GM18519 (cell line): ENCODE measurements at regions not wholly inside any gene's neighbourhood (a gene's known extent, or its start where the extent isn't known, plus 50 kb on each side); places are given as distances from the start of the nearest gene placed in this dataset.
A peak's percentile ranks its signal among the peaks of the same experiment; 100 is the strongest.

Source experiments
- ATAC-seq: cut with Tn5 transposase; IDR thresholded peaks from one replicate; pipeline ENCODE4 v1.9.1; 2021; ENCODE audit warnings: mild to moderate bottlenecking, moderate library complexity; ENCODE audit not compliant: unreplicated experiment, low FRiP score

DNA sequence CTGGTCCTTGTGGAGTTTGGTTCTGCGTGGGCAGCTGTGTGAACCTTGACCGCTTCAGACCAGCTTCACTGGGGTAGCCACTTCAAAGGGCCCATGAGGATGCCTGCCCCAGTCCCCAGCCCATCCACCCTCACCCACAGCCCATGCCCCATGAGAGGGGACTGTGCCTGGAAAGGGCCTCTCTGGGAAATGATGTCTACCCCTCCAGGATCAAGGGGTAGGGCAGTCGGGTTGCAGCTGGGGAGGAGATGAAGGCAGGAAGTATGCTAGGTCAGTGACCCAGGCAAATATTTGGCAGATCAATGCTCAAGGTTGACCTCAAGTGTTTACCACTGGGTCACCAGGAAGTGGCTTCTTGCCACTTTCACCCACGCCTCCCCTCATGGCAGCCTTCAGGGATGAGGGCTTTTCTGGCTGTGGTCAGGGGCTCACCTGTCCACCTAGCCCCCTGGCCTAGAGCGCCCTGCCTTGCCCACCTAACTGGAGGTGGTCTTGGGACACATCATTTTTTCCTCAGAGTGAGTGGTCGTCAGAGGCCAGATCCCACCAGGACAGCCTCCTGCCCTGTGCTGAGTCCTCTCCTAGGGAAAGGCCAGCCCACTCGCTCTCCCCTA is 109.5 kb downstream of the SNX5 start:
- no peak for ATAC-seq

DNA sequence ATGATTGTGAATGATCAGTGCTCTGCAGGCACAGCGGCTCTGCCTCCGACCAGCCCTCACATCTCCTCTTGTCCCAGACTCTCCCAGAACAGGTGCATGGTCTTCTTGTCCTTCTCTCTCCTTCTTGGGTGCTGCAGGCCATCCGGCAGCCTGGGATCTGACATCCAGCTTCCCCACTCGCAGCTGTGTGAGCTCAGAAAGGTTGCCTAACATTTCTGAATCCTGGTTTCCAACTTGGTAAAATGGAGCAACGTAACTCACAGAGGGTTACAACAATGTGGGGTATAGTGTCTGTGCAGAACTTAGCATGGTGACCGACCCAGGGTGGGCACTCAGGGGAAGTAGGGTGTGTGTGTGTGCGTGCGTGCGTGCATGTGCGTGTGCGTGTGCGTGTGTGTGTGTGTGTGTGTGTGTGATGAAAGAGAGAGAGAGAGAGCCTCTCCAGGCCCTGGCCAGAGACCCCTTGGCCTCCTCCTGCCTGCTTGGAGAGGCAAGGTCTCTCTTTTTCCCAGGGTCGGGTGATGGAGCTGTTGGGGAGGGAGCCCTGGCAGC is 110.1 kb downstream of the SNX5 start:
- no peak for ATAC-seq

DNA sequence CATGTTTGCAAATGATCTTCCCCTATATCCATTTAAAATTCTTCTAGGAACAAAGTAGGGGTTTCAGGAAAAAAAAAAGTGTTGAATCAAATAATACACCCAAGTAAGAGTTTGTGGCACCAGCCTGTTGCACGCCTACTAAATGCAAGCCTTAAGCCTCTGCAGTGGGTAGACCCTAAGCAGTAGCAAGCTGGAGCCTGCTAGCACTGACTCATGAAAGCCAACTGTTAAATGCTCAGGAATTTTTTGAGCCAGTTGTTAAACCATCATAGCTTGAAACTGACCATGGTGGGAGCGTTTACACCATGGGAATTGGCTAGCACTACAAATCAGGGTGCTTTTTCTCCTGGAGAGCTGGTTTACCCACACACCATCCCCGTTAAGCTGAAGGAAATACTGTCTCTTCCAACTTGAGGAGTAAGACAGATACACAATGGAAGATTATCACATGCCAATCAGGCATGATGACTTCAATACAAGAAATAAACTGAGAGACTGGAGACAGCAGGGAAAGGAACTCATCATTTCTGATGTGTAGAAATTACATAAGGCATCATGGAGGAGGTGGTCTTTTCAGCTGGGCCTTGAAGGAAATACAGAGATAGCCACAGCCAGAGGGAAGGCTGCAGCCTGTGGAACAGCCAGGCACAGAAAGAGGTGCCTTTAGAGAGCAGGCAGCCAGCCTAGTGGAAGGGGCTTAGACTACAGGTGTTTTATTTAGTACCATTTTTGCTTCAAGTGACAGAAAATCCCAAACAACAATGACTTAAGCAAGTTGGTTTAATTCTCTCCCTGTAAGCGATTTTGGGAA is 110.8 kb downstream of the SNX5 start:
- ATAC-seq: no peak

DNA sequence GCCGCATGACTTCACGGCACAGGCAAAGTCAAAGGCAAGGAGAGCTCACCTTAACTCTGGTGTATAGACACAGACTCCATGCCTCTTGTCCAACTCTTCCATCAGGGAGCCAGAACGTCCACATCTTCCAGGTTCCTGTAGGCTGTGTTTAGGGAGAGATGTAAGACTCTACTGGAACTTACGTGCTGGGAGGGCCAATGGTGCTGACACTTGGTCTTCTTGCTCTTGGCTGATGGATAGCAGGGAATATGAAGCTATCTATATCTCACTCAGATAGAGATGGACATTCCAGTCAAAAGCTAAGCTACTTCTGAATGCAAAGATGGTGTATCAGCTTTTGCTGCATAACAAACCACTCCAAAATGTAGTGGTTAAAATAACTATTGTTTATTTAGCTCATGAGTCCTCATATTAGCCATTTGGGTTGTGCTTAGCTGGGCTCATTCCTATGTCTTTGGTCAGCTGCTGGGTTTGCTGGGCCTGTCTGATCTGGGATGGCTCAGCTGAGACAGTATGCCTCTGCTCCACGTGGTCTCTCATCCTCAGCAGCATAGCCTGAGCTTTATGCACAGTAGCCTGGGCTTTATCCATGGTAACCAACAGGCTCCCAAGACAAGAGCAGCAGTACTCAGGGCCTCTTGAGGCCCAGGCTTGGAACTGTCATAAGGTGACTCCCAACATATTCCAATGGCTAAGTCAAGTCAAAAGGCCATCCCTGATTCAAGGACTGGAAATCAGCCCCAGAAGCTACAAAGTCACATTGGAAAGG is 111.6 kb downstream of the SNX5 start:
- no peak for ATAC-seq

DNA sequence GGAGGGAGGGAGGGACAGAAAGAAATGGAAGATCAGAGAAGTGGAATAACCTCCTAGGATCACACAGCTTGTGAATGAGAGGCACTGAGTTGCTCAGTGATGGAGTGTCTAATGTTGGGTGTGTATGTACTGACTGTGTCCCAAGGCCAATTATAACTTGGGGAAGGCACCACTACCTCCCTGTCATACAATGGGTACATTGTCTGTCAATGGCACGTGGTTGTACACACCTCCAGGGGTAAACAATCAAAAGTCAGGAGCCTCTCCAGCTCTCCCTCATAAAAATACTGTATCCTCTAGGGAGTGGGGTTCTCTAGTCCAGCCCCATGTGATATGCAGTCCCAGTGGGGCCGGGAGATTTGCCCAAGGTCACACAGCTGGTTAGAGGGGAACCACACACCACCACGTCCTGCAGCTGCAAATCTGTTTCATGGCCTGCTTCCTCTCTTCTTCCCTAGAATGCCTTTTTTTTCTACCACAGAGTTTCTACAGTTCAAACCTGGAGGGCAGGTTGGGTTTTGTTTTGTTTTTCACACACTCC is 112.5 kb downstream of the SNX5 start:
- ATAC-seq: peak; percentile 66

DNA sequence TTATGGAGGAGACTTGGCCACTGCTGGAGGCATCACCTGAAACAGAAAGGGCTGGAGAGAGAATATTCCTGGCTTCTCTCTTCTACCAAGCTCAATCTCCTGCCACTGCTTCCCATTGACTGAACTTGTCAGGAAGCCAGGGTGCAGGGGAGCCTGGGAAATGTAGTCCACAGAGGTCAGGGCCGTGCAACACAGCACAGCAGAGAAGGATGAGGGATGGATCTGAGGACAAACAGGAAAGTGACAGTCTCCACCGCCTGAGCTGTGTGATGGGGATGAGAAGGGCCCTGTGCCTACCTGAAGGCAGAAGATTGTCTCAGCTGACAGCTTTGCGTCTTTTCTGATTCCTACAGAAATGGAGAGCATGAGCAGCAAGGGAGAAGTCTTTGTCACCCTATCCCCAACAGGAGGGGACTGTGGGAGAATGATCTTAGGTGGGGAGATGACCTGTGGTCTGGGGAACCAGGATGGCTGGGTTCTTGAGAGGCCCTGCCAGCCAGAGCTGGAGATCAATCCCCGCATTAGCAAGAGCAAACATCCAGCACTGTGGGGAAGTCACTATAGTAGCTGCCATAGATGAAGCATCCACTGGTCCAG is 114.2 kb downstream of the SNX5 start:
- no peak for ATAC-seq

DNA sequence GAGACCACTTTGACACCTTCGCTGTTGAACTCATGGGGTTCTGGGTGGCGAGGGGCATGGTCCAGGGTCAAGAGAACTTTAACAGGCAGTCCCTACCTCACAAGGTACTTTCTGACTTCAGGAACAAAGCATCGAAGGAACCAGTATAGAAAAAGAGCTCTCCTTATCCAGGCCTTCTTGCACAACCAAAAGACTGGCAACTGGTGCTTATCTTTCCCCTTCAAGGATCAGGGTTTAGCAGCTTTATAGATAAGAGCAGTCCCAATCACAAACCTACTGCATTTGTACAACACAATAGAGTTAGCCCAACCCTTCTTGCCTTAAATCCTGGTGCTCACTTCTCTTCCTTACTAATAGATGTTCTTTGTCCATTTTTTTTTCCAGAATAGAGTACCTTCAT is 116.3 kb downstream of the SNX5 start:
- no peak for ATAC-seq

DNA sequence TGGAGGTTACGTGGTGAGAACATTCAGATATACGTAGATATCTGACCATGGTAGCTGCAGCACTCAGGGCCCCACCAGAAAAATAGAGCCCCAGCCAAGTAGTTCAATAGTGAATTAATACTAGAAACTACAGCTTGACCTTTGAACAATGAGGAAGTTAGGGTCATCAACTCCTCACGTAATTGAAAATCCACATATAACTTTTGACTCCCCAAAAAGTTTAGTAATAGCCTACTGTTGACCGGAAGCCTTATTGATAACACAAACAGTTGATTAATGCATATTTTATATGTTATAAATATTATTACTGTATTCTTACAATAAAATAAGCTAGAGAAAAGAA is 117.9 kb downstream of the SNX5 start:
- no peak for ATAC-seq

DNA sequence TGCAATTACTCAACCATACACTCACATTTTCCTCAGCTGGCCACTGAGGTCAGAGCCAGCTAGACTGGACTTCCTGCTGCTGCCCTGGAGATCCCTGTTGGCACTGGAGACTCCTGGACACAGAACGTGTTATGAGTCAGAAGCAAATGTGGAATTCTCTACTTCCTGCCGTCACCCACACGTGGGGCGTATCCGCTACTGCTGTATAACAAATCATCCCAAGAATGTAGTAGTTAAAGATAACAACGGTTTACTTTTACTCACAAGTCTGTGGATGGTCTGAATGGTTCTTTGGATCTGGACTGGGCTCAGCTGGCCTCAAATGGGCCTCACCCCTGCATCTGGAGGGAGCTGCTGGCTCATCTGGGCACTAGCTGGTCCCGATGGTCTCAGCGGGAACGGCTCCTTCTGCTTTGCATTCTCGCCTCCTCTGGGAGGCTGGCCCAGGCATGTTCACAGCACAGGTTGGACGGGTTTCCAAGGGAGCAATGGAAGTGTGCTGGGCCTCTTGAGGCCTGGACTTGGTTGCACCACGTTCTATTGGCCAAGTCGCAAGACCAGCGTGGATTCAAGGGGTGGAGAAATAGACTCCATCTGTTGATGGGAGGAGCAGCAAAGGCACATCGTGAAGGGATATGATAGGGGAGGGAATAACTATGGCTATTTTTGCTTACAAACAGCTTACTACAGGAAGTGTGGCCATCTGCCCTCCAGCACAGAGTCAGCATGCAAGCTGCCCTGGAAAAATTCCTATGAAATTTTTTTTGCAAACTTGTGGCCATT is 118.5 kb downstream of the SNX5 start:
- ATAC-seq: no peak

DNA sequence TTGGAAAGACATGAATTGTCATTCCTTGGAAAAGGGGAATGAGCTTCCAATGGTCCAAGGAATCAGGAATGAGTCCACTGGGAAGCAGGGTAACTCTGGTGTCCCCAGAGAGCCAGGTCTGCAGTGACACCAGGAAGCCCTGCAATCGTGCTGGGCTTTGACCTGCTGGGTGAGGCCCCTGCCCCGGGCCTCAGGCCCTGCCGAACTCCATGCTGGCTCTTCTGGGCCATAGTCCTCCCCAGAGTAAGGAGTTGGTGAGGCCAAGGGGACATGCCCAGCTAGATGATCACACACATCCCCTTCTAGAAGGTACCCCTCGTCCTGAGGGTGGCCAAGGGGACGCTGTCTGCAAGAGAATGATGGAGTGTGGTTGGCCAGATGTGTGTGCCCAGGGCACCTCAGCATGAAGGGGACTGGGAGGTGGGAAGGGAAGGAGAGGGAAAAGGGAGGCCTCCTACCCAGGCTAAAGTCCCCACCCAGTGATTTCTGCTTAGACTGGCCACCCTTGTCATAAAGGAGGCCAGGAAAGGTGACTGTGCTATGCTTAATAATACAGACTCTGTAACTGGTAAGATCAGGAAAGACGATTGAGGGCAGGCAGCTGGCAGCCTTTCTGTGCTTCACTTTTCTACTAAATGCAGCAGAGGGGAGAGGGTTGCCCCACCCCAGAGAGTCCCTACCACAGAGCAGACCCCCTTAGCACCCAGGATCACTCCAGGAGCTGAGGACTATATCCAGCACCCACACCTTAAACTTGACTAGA is 119.3 kb downstream of the SNX5 start:
- ATAC-seq: no peak

DNA sequence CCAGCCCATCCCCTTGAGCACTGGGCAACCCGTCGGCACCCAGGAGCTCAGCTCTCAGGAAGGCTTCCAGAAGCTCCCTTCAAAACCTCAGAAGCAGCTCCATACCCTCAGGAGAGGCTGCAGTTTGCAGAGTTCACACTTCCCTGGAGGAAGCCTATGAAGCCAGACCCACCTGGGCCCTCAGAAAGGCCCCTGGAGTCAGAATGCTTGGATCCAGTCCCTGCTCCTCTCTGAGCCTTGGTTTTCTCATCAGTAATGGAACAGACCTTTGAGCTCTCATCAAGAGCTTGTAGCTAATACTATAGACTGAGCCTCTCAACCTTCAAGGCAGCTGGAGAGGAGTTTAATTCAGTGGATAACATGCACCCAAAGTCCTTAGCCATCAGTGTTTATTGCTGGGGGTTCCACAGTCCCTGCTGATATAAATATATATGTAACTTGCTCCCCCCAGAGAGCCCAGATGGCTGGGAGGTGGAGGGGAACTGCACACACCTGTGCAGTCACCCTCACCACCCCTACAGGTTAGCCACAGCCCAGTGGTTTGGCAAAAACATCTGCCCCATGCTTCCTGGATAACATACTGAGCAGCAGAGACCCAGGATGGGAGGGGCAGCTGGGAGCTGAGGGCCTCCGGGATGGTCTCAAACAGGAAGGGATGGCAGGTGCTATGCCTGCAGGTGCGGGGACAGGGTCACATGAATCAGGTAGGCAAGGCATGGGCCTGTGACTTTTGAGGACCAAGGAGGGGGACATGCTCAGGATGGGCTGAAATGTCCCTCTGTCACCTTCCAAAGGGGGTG is 120.1 kb downstream of the SNX5 start:
- ATAC-seq: no peak

DNA sequence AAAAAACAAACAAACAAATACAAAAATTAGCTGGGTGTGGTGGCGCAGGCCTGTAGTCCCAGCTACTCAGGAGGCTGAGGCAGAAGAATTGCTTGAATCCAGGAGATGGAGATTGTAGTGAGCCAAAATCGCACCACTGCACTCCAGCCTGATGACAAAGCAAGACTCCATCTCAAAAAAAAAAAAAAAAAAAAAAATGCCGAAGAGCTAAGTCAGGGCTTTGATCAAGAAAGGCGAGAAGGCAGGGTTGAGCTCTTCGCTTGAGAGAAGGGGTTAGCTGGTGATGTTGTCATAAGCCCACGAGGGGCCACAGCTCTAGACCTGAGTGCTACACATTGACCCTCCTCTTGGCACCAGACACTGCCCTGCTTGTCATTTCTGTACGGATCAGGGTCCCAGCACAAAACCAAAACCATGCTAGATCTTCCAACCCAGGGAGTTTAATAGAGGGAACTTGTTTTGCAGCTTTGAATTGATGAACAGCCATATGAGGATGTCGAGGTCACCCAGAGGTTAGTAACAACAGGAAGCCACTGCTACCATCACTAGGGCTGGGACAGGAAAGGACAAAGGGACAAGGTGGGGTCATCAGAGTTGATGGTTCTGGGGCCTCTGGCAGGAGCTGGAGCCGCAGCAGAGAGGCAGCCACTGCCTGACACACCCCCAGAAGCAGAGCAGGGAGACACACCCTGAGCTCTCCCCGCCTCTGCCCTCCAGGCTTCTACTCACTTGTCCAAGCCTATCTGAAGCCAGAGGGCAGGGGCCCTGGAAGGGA is 122.7 kb downstream of the SNX5 start:
- ATAC-seq: no peak

DNA sequence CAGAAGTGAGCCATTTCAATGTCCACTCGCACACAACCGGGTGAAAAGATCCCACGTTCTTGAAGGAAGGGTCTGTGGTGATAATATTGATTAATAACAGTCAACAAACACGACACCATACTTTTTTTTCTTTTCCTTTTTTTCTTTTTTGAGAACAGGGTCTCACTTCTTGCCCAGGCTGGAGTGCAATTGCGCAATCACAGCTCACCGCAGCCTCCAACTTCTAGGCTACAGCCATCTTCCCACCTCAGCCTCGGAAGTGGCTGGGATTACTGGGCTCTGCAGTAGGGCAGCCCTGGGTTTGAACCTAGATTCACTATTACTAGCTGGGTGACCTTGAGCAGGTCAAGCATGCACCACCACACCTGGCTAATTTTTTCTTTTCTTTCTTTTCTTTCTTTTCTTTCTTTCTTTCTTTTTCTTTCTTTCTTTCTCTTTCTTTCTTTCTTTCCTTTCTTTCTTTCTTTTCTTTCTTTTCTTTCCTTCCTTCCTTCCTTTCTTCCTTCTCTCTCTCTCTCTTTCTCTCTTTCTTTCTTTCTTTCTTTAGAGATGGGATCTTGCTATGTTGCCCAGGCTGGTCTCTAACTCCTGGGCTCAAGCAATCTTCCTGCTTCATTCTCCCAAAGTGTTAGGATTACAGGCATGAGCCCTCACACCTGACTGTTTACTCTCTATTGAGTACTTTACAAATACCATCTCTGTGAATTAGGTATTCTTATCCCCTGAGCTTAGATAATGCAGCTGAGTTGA is 123.9 kb downstream of the SNX5 start:
- ATAC-seq: no peak

DNA sequence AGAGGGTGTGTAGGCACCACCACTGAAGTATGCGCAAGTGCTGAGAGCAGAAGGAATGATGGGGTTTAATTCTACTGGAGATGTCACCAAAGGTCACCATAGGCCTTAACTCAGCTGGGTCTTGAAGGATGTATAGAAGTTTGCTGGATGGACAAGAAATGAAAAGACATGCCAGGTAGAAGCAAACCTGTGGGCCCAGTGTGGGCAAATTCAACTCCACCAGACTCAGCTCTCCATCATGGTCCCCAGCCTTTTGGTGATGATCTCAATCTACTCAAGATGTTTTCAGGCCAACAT is 124.5 kb downstream of the SNX5 start:
- no peak for ATAC-seq

DNA sequence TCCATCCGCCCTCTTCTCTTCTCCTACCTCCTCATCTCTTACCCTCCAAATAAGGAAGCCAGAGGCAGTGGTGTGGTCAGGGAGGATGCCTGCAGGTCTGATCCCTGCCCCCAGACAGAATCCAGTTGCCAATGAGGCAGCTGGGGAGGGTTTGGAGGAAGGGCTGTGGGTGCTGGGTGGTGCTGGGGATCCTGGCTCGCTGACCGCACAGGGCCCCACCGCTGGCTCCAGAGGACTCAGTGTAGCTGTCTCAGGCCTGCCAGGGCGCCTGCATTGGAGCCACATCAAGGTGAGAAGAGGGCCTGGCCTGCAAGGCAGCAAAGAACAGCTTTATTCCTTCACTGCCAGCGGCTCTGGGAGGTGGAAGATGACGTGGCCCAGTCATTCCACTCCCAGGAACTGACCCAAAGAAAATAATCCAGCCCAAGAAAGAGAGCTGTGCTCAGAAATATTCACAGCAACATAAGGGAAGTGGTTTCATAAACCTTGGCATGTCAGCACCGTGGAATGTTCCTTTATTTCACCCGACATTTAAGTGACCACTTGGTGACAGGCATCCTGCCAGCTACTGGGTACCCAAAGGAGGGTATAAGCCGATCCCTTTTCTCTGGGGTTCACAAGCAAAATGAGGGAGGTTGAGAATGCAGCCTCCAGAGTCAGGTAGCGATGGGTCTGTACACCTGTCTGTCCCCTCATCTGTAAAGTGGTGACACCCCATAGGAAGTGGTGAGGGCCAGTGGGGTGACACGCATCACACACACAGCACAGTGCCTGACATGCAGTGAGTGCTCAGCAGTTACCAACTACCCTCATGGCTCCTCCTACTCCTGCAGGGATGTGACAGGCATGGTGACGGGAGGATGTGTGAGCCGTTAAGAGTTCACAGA is 125.1 kb downstream of the SNX5 start:
- peak; percentile 49 for ATAC-seq

DNA sequence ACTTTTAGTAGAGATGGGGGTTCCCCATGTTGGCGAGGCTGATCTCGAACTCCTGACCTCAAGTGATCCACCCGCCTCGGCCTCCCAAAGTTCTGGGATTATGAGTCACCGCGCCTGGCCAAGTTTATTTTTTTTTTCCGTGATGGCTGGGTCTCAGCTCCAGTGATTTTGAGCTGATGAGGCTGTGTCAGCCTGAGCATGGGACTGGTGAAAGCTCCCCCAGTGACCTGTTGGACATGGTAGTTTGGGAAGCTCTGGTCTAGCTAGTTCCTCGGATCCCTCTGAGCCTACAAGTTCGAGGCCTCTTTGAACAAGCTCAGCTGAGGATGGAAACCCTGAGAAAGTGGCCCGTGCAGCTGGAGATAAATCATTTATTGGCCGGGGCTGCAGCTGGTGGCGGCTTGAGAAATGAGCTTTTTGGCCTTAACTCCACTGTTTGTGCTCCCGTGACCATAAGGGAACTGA is 126.8 kb downstream of the SNX5 start:
- no peak for ATAC-seq
